H4 (cell line): ENCODE measurements at regions not wholly inside any gene's neighbourhood (a gene's known extent, or its start where the extent isn't known, plus 50 kb on each side); places are given as distances from the start of the nearest gene placed in this dataset.

ENCODE experiments used
- DNase-seq: peaks from one replicate; pipeline ENCODE4 v3.0.0-alpha.2; 2015; ENCODE audit warnings: low spot score

- DNase-seq = no peak
Measured at GRCh38 chrX:40316502-40316901, 218.7 kb upstream of the BCOR start.

DNA sequence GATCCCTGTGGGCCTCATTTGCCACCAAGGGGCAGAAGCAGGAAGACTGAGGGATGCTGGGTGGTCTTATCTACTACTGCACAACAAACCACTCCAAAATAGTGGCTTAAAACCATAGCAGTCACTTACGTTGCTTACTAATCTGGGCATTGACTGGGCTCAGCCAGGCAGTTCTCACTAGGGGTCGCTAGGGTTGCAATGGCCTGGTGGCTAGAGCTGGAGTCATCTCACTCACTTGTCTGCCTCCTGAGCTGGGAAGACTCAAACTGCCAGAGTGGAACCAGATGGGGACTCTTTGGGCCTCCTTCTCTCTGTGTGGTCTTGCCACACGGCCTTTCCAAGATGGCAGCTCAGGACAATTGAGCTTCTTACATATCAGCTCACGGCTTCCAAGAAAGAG lies 216.3 kb upstream of the BCOR start:
- DNase-seq = no peak

- DNase-seq = no peak
Measured at GRCh38 chrX:40313269-40313668, 215.5 kb upstream of the BCOR start.

GRCh38 chrX:40310447-40310846 lies 212.7 kb upstream of the BCOR start:
- DNase-seq = no peak

DNA sequence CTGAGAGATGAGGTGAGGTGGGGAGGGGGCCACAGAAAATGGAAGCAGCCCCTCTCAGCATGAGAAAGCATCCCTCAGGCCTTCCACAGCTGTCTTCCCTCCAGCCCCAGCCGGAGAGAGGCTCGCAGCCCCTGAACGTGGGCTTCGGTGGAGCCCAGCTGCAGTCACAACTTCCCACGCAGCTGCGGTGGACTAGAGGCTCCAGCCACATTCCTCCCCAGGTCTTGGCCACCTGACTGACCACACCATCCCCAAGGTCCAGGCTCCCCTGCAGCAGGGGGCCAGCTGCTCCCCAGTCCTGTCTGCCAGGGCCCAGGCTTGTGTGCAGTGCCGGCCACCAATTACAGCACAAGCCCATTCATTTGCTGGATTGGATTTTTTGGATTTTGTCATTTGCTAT lies 212.3 kb upstream of the BCOR start:
- no peak for DNase-seq

DNA sequence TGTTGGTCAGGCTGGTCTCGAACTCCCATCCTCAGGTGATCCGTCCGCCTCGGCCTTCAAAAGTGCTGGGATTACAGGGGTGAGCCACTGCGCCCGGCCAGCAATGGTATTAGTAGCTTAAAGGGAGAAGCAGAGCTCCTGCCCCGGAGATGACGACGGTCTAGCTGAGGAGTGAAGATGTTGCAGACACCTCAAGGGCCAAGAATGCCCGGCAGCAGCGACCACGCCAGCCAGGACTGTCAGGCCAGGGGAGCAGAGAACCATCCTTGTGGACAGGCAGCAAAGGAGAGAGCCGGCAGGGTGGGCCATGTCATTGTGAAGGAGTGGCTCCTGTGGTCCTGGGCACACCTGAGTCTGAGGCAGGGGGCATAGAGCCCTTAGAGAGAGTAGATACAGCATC lies 210.1 kb upstream of the BCOR start:
- DNase-seq = no peak

DNA sequence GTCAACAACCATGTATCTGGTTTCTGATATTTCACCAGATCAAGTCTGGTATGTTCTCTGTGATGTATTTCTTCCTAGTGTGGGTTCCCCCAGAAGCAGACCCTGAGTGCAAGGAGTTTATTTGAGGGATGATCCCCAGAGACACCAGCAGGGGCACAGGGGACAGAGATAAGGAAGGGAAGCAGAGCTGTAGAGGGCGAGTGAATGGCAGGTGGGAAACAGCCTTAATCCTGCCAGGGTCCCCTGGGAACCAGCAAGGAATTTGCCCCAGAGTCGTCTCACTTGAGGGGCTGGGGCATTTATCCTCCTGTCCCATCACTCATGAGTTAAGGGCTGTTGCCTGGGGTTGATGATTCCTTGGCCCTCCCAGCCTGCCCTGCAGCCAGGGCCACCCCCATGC lies 206.4 kb upstream of the BCOR start:
- DNase-seq = no peak

DNA sequence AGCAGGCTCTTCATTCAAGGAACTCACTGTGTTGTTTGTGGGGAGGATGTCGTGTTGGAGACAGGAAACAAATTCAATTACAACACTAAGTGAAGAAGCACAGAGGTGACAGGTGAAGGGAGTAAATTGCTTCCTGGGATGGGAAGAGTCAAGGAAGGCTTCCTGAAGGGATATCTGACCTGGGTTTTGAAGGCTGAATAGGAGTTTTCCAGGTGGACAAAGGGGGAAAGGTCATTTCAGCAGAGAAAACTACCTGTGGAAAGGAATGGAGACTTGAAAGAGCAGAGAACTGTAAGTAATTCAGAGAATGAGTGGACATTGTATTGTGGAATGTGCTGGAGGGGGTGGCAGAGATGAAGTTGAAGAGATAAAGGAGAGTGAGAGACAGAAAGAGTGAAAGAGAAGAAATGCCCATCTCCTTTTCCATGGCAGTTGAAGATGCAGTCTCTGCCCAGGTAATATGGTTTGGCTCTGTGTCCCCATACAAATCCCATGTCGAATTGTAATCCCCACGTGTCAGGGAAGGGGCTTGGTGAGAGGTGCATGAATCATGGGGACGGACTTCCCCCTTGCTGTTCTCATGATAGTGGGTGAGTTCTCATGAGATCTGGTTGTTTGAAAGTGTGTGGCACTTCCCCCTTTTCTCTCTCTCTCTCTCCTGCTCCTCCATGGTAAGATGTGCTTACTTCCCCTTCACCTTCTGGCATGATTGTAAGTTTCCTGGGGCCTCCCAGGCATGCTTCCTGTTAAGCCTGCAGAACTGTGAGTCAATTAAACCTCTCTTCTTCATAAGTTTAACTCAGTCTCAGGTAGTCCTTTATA lies 205.7 kb upstream of the BCOR start:
- DNase-seq = no peak

GRCh38 chrX:40300286-40300890 lies 202.6 kb upstream of the BCOR start:
- DNase-seq = no peak

GRCh38 chrX:40299641-40300046 lies 201.9 kb upstream of the BCOR start:
- DNase-seq = no peak

GRCh38 chrX:40298572-40299479 lies 201.1 kb upstream of the BCOR start:
- no peak for DNase-seq

GRCh38 chrX:40298069-40298468 lies 200.3 kb upstream of the BCOR start:
- DNase-seq = no peak

- no peak for DNase-seq
Measured at GRCh38 chrX:40291553-40291952, 193.8 kb upstream of the BCOR start.

- DNase-seq = no peak
Measured at GRCh38 chrX:40290517-40290916, 192.8 kb upstream of the BCOR start.

- no peak for DNase-seq
Measured at GRCh38 chrX:40285876-40286275, 188.1 kb upstream of the BCOR start.

GRCh38 chrX:40284852-40285251 lies 187.1 kb upstream of the BCOR start:
- no peak for DNase-seq

DNA sequence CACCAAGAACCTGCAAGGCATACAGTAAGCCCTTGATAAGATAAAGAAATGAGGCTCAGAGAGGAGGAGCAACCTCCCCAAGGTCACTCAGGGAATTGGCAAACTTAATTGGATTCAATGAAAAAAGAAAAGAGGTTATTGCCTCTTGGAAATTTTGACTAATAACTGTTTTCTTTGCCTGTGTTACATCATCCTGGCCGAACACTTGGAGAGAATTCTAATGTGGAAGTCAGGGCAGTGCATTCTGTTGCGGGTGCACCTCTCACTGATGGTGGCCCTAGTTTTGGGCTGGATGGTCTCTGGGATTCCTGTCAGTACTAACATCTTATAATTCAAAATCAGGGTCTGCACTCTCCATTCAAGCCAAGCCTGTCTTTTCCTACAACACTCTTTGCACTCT lies 186.2 kb upstream of the BCOR start:
- DNase-seq = no peak

DNA sequence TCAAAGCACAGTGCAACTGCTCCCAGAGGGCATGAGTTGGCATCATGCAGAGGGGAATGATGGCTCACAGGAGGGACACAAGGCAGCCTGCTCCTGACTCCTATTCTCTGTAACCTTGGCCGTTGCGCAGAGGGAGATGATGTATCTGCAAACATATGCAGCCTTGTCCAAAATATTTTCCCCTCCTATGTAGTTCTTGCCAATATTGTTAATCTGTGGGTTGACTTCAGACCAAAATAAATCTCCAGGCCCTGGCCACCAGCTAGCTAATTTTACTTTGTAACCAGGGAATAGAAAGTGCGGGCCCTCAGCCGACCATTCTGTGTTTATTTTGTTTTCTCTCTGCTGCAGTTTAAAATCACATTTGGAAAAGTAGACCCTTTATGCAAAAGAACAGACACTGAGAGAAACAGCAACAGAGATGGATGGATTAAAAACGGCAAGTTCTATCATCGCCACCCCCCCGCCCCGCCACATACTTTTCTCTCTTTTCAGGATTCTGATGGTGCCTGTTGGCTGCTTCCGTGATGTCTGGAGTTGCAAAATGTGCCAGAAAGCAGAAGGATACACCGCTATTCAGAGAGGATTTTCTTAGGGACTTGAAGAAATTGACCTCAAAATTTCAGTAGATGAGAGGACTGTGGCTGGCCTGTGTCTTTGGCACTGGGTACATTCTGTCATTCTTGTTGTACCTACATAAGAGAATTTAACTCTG lies 185.3 kb upstream of the BCOR start:
- no peak for DNase-seq

GRCh38 chrX:40282348-40282747 lies 184.6 kb upstream of the BCOR start:
- DNase-seq = no peak

GRCh38 chrX:40281336-40282005 lies 183.7 kb upstream of the BCOR start:
- DNase-seq = no peak

GRCh38 chrX:40279762-40280161 lies 182.0 kb upstream of the BCOR start:
- DNase-seq = no peak

DNA sequence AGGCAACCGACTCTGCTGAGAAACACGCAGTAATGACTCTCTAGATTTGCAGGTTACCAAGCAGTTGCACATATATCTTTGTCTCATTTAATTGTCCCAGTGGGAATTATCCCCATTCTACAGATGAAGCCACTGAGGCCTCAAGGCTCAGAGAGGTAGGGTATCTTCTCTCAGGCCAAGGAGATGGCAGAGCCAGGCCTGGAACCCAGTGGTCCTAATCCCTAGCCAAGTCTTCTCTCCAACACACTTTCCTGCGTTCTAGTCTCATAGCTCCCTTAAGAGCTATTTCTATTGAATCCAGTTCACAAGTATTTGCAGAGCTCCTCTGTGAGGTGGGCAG lies 181.3 kb upstream of the BCOR start:
- no peak for DNase-seq
